ENCODE measurements at regions not wholly inside any gene's neighbourhood (a gene's known extent, or its start where the extent isn't known, plus 50 kb on each side); places are given as distances from the start of the nearest gene placed in this dataset.

GRCh38 chr10:111373696-111374095, 296.9 kb downstream of the ADRA2A start:
- Histone ChIP-seq H3K4me3 (no peak overlapping the region), H3K27me3 (replicated peaks; ENCODE audit: insufficient read depth) (no peaks in the 10 kb centered on the region), H3K9me3 (no peaks in the 10 kb centered on the region), H3K27ac (no peak overlapping the region), H3K4me1 (ENCODE audit: control insufficient read depth in 1 of 2, low read depth in 2 of 2) (no peaks in the 10 kb centered on the region), H3K36me3 (no peaks in the 10 kb centered on the region)
- DNase-seq (ENCODE audit: low spot score): no peak
- TF ChIP-seq CTCF (IDR thresholded peaks at IDR 0.05): no peak
- no peak for ATAC-seq (ENCODE audit: insufficient number of reproducible peaks, low FRiP score, low read depth)

- TF ChIP-seq CTCF (IDR thresholded peaks at IDR 0.05): no peak
- ATAC-seq (ENCODE audit: insufficient number of reproducible peaks, low FRiP score, low read depth) (no peak), DNase-seq (ENCODE audit: low spot score) (no peak)
- Histone ChIP-seq H3K9me3 (no peaks in the 10 kb centered on the region), H3K4me3 (no peak overlapping the region), H3K27ac (no peak overlapping the region), H3K27me3 (replicated peaks; ENCODE audit: insufficient read depth) (no peaks in the 10 kb centered on the region), H3K36me3 (no peaks in the 10 kb centered on the region), H3K4me1 (ENCODE audit: control insufficient read depth in 1 of 2, low read depth in 2 of 2) (no peaks in the 10 kb centered on the region)
Observed at GRCh38 chr10:111379534-111380187, 302.8 kb downstream of the ADRA2A start.

- Histone ChIP-seq H3K36me3 (no peaks in the 10 kb centered on the region), H3K27ac (peak overlapping the region in 1 of 2 donors; percentile 14), H3K9me3 (no peaks in the 10 kb centered on the region), H3K27me3 (replicated peaks; ENCODE audit: insufficient read depth) (no peaks in the 10 kb centered on the region), H3K4me3 (no peak overlapping the region), H3K4me1 (ENCODE audit: control insufficient read depth in 1 of 2, low read depth in 2 of 2) (no peaks in the 10 kb centered on the region)
- DNase-seq (ENCODE audit: low spot score) (no peak), ATAC-seq (ENCODE audit: insufficient number of reproducible peaks, low FRiP score, low read depth) (no peak)
- TF ChIP-seq CTCF (IDR thresholded peaks at IDR 0.05): no peak
Observed at GRCh38 chr10:111384556-111384955, 307.7 kb downstream of the ADRA2A start.

- DNase-seq (ENCODE audit: low spot score) (no peak), ATAC-seq (ENCODE audit: insufficient number of reproducible peaks, low FRiP score, low read depth) (no peak)
- Histone ChIP-seq H3K36me3 (no peaks in the 10 kb centered on the region), H3K4me1 (ENCODE audit: control insufficient read depth in 1 of 2, low read depth in 2 of 2) (peaks cover 0 to 11% of the 10 kb centered on the region in 2 donors), H3K4me3 (no peak overlapping the region), H3K27me3 (replicated peaks; ENCODE audit: insufficient read depth) (no peaks in the 10 kb centered on the region), H3K9me3 (no peaks in the 10 kb centered on the region), H3K27ac (no peak overlapping the region)
- TF ChIP-seq CTCF (IDR thresholded peaks at IDR 0.05): no peak
Observed at GRCh38 chr10:111390813-111391563, 314.2 kb downstream of the ADRA2A start.

- ATAC-seq (ENCODE audit: insufficient number of reproducible peaks, low FRiP score, low read depth) (no peak), DNase-seq (ENCODE audit: low spot score) (no peak)
- TF ChIP-seq CTCF (IDR thresholded peaks at IDR 0.05): no peak
- Histone ChIP-seq H3K27ac (no peak overlapping the region), H3K36me3 (no peaks in the 10 kb centered on the region), H3K4me3 (no peak overlapping the region), H3K4me1 (ENCODE audit: control insufficient read depth in 1 of 2, low read depth in 2 of 2) (peaks cover 0 to 11% of the 10 kb centered on the region in 2 donors), H3K27me3 (replicated peaks; ENCODE audit: insufficient read depth) (no peaks in the 10 kb centered on the region), H3K9me3 (no peaks in the 10 kb centered on the region)
Observed at GRCh38 chr10:111392159-111392558, 315.3 kb downstream of the ADRA2A start.
